Lower leg skin (tissue), 4 donors: ENCODE measurements at regions not wholly inside any gene's neighbourhood (a gene's known extent, or its start where the extent isn't known, plus 50 kb on each side); places are given as distances from the start of the nearest gene placed in this dataset.

Experiments used
- DNase-seq, 2 donors: peaks; one replicate each; pipeline ENCODE4 v3.0.0-alpha.2; 2019; ENCODE audit warnings: low spot score in 2 of 2
- H3K4me3 ChIP-seq: fragments of 200-600 bp; sonication (generic); 2 replicates; pipeline ENCODE4 v1.5.1; 2017; ENCODE audit warnings: mild to moderate bottlenecking, low read depth; ENCODE audit not compliant: poor library complexity, severe bottlenecking
- CTCF ChIP-seq, 3 donors: fragments of 450-650 bp; IDR thresholded peaks; one replicate each; pipeline ENCODE4 v1.5.1; 2016; ENCODE audit warnings: antibody characterized with exemption in 3 of 3, mild to moderate bottlenecking in 3 of 3, moderate library complexity in 2 of 3
- POLR2A ChIP-seq, 2 donors: fragments of 450-650 bp; IDR thresholded peaks; one replicate each; pipeline ENCODE4 v1.6.1; 2016 to 2017; ENCODE audit warnings: antibody characterized with exemption in 2 of 2, mild to moderate bottlenecking in 1 of 2, moderate library complexity in 1 of 2
- WGBS, 2 donors: methylation state at CpG; one replicate each; pipeline ENCODE4 v1.1.5; 2018; 5-methylcytosine and 5-hydroxymethylcytosine counted together
- intact Hi-C: fragments of 100-400 bp; cut with DNase I; formaldehyde crosslinking; loops from one replicate; pipeline ENCODE4 v1.15.0; 2023; ENCODE audit warnings: low total_unique reads

- DNase-seq, result no peak
- intact Hi-C loops, result no loop called here
- 59 to 64% methylated on average over 5 of the region's 5 CpGs for WGBS, 2 donors
- TF ChIP-seq CTCF (IDR thresholded peaks at IDR 0.05) (no peak), POLR2A (IDR thresholded peaks at IDR 0.05) (no peak)
- H3K4me3 ChIP-seq, result no peak overlapping the region
Observed at GRCh38 chr5:87765009-87765408, 352.3 kb upstream of the CCNH start.

- intact Hi-C loops, result no loop called here
- DNase-seq, result no peak
- WGBS, 2 donors, result 55 to 62% methylated on average over 1 of the region's 1 CpG
- H3K4me3 ChIP-seq, result no peak overlapping the region
- TF ChIP-seq CTCF (IDR thresholded peaks at IDR 0.05) (no peak), POLR2A (IDR thresholded peaks at IDR 0.05) (no peak)
Observed at GRCh38 chr5:87762631-87763030, 349.9 kb upstream of the CCNH start.

GRCh38 chr5:87756951-87757350, 344.2 kb upstream of the CCNH start:
- TF ChIP-seq CTCF (IDR thresholded peaks at IDR 0.05), result no peak
- no peak for TF ChIP-seq POLR2A (IDR thresholded peaks at IDR 0.05)
- 80 to 82% methylated on average over 1 of the region's 1 CpG for WGBS, 2 donors
- DNase-seq, result no peak
- intact Hi-C loops, result no loop called here
- H3K4me3 ChIP-seq, result no peak overlapping the region

- intact Hi-C loops, result no loop called here
- no peak overlapping the region for H3K4me3 ChIP-seq
Observed at GRCh38 chr5:87755360-87755759, 342.6 kb upstream of the CCNH start.

GRCh38 chr5:87754009-87754757, 341.5 kb upstream of the CCNH start:
- no peak overlapping the region for H3K4me3 ChIP-seq
- intact Hi-C loops, result no loop called here
- TF ChIP-seq CTCF (IDR thresholded peaks at IDR 0.05) (no peak), POLR2A (IDR thresholded peaks at IDR 0.05) (no peak)
- 14 to 16% methylated on average over 6 of the region's 6 CpGs for WGBS, 2 donors
- DNase-seq, result no peak

More at GRCh38 chr5:87755360-87755759, 342.6 kb upstream of the CCNH start:
- no peak for DNase-seq
- TF ChIP-seq CTCF (IDR thresholded peaks at IDR 0.05), result no peak
- TF ChIP-seq POLR2A (IDR thresholded peaks at IDR 0.05), result no peak
- 36 to 46% methylated on average over 5 of the region's 5 CpGs for WGBS, 2 donors

- H3K4me3 ChIP-seq, result no peak overlapping the region
- DNase-seq, result no peak
- intact Hi-C loops, result no loop called here
- TF ChIP-seq CTCF (IDR thresholded peaks at IDR 0.05) (no peak), POLR2A (IDR thresholded peaks at IDR 0.05) (no peak)
- WGBS, 2 donors, result 85% methylated on average over 4 of the region's 4 CpGs
Observed at GRCh38 chr5:87752362-87752761, 339.6 kb upstream of the CCNH start.
